Stimulated activated naive B cell treated with anti-CD40 and anti-IgM and Interleukin-4, amounts not matched to agents 10 μg/mL and 1 μg/mL and 100 μg/mL, for 72 hours (primary cell): ENCODE measurements at regions not wholly inside any gene's neighbourhood (a gene's known extent, or its start where the extent isn't known, plus 50 kb on each side); places are given as distances from the start of the nearest gene placed in this dataset.

Source experiments
- ATAC-seq, 2 donors: fragments of 150-1000 bp; cut with Tn5 transposase; replicated peaks; 2 replicates each; pipeline ENCODE4 v1.10.0; 2021; ENCODE audit warnings: moderate library complexity in 1 of 2
- DNase-seq: peaks from one replicate; pipeline ENCODE4 v3.0.0; 2021
- H3K27ac Mint-ChIP-seq: one replicate; pipeline ENCODE4 v1.8.0; 2022; ENCODE audit warnings: mild to moderate bottlenecking, mixed read lengths
- H3K27me3 Mint-ChIP-seq, 2 donors: one replicate each; pipeline ENCODE4 v1.8.0; 2022; ENCODE audit warnings: mixed read lengths in 2 of 2
- H3K36me3 Mint-ChIP-seq, 2 donors: one replicate each; pipeline ENCODE4 v1.8.0; 2022; ENCODE audit warnings: mixed read lengths in 2 of 2, mild to moderate bottlenecking in 1 of 2
- H3K4me1 Mint-ChIP-seq, 2 donors: one replicate each; pipeline ENCODE4 v1.8.0; 2022; ENCODE audit warnings: mixed read lengths in 2 of 2, mild to moderate bottlenecking in 1 of 2
- H3K4me3 Mint-ChIP-seq, 2 donors: one replicate each; pipeline ENCODE4 v1.8.0; 2022; ENCODE audit warnings: mild to moderate bottlenecking in 2 of 2, mixed read lengths in 2 of 2, moderate library complexity in 1 of 2
- H3K9me3 Mint-ChIP-seq, 2 donors: one replicate each; pipeline ENCODE4 v1.8.0; 2022; ENCODE audit warnings: mixed read lengths in 2 of 2, mild to moderate bottlenecking in 1 of 2

DNA sequence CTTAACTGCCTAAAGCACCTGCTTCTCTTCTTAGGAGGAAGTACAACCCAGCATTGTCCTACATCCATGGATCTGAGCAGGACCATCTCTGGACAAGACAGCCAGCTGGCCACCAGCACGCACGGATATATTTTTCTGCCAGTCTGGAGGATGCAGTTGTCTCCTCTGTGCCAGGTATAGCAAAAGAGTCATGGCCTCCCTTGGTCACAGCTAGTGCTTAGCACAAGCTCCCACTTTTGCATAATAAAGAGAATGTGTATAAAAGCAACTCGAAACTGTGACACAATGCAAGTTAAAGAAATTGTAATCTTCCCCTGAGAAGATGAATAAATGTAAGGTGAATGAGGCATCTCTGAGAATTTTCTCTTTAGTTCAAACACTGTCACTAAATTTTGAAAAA lies 267.8 kb upstream of the MANEA start:
- no peaks in the 10 kb centered on the region for H3K4me1 Mint-ChIP-seq
- DNase-seq (no peak), ATAC-seq (no peak)
- no peaks in the 10 kb centered on the region for H3K36me3 Mint-ChIP-seq
- H3K27me3 Mint-ChIP-seq: no peaks in the 10 kb centered on the region
- H3K4me3 Mint-ChIP-seq: no peak overlapping the region
- H3K9me3 Mint-ChIP-seq: peaks cover 0 to 1% of the 10 kb centered on the region in 2 donors
- H3K27ac Mint-ChIP-seq: no peak overlapping the region

- no peak overlapping the region for H3K27ac Mint-ChIP-seq
- no peaks in the 10 kb centered on the region for H3K36me3 Mint-ChIP-seq
- no peaks in the 10 kb centered on the region for H3K4me1 Mint-ChIP-seq
- no peaks in the 10 kb centered on the region for H3K27me3 Mint-ChIP-seq
- ATAC-seq (no peak), DNase-seq (no peak)
- H3K9me3 Mint-ChIP-seq: peaks cover 0 to 1% of the 10 kb centered on the region in 2 donors
- H3K4me3 Mint-ChIP-seq: no peak overlapping the region
Observed at GRCh38 chr6:95318137-95318536, 259.2 kb upstream of the MANEA start.

- H3K27ac Mint-ChIP-seq: no peak overlapping the region
- H3K27me3 Mint-ChIP-seq: no peaks in the 10 kb centered on the region
- no peak for ATAC-seq
- no peak for DNase-seq
- no peaks in the 10 kb centered on the region for H3K4me1 Mint-ChIP-seq
- no peak overlapping the region for H3K4me3 Mint-ChIP-seq
- H3K9me3 Mint-ChIP-seq: no peaks in the 10 kb centered on the region
- no peaks in the 10 kb centered on the region for H3K36me3 Mint-ChIP-seq
Observed at GRCh38 chr6:95321126-95321525, 256.2 kb upstream of the MANEA start.

- Mint-ChIP-seq H3K4me3 (no peak overlapping the region), H3K27me3 (no peaks in the 10 kb centered on the region), H3K27ac (no peak overlapping the region), H3K9me3 (no peaks in the 10 kb centered on the region), H3K36me3 (no peaks in the 10 kb centered on the region), H3K4me1 (no peaks in the 10 kb centered on the region)
- ATAC-seq (no peak), DNase-seq (no peak)
Observed at GRCh38 chr6:95325916-95326315, 251.4 kb upstream of the MANEA start.

DNA sequence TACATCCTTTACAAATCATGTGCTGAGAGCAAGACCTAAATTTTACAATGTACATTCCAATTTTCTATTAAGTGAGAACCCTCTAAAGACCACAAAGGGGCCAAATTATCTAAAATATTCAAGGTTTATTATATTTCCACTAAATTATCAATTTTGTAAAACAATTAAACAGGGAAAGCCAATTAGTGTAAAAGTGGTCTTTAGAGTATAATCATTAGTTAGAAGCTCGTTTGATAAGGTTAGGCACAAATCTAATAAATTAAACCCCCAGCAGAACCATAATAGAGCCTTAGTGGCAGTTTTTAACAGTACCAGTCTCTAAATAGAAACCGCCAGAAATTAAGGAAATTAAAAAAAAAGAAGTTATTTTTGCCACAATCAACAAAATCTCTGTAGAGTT lies 249.1 kb upstream of the MANEA start:
- H3K9me3 Mint-ChIP-seq: no peaks in the 10 kb centered on the region
- no peaks in the 10 kb centered on the region for H3K4me1 Mint-ChIP-seq
- no peaks in the 10 kb centered on the region for H3K27me3 Mint-ChIP-seq
- ATAC-seq: no peak
- no peaks in the 10 kb centered on the region for H3K36me3 Mint-ChIP-seq
- no peak overlapping the region for H3K27ac Mint-ChIP-seq
- DNase-seq: no peak
- H3K4me3 Mint-ChIP-seq: no peak overlapping the region

DNA sequence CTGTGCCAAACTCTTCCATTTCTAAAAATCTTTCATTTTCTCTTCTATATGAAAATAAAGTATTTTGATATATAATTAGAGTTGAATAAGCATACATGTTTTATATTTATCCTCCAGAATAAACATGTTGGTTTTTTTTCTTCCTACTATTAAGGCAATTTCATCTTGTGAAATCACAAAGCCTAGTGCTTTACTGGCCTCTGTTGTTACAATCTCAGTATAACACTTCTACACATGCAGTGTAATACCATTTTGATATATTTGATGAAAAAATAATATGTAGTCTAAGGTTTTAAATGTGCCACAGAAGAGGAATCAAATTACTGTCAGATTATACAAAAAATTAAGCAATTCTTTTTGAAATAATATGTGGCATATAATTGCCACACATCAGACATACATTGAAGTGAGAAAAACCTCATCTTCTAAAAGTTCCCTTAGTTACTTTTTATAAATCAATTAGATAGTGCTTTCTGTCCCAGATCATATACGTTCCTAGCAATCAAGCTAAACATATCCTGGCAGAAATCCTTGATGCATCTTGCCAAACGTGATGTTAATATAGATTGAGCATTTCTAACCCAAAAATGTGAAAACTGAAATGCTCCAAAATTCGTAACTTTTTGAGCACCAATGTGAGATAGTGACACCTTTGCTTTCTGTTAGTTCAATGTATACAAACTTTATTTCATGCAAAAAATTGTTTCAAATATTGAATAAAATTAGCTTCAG lies 225.1 kb upstream of the MANEA start:
- Mint-ChIP-seq H3K27ac (no peak overlapping the region), H3K27me3 (no peaks in the 10 kb centered on the region), H3K36me3 (no peaks in the 10 kb centered on the region), H3K4me3 (no peak overlapping the region), H3K9me3 (no peaks in the 10 kb centered on the region), H3K4me1 (no peaks in the 10 kb centered on the region)
- ATAC-seq (no peak), DNase-seq (no peak)

DNA sequence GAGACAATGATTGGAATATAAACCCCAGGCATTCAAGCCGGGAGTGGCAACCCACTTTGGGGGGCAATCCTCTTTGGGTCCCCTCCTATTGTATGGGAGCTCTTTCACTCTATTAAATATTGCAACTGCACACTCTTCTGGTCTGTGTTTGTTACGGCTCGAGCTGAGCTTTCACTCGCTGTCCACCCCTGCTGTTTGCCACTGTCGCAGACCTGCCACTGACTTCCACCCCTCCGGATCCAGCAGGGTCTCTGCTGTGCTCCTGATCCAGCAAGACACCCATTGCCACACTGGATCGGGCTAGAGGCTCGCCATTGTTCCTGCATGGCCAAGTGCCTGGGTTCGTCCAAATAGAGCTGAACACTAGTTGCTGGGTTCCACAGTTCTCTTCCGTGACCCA lies 222.8 kb upstream of the MANEA start:
- ATAC-seq (no peak), DNase-seq (no peak)
- H3K9me3 Mint-ChIP-seq: no peaks in the 10 kb centered on the region
- H3K27me3 Mint-ChIP-seq: no peaks in the 10 kb centered on the region
- no peak overlapping the region for H3K4me3 Mint-ChIP-seq
- no peaks in the 10 kb centered on the region for H3K36me3 Mint-ChIP-seq
- no peaks in the 10 kb centered on the region for H3K4me1 Mint-ChIP-seq
- no peak overlapping the region for H3K27ac Mint-ChIP-seq

DNA sequence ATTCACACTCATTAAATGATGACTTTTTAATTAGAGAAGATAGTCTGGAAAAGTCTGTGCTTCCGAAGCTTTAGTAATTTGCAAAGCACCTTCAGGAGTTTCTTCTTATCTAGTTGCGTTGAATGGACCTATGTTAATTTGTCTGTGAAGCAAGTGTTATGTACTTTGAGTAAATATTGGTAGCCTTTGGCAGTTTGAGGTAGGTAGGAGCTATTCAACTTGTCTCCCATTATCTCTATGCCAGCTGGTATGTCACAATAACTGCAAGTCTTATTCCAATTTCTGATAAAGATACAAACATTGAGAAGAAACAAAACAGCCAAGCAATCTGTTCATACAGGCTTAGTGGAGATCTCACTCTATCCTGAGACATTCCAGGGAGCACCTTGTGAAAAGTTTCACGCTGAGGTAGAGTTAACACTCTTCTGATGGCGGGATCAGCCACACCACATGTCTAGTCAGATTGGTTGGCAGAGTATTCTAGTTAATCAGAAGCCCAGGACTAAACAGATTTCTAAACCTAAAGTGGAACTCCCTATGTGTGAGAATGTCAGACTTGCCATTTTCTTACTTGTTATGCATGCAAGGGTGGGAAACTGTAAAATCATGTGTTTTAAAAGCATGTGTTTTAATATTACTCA lies 219.8 kb upstream of the MANEA start:
- Mint-ChIP-seq H3K36me3 (no peaks in the 10 kb centered on the region), H3K27ac (no peak overlapping the region), H3K4me1 (no peaks in the 10 kb centered on the region), H3K4me3 (no peak overlapping the region), H3K9me3 (no peaks in the 10 kb centered on the region), H3K27me3 (no peaks in the 10 kb centered on the region)
- ATAC-seq (no peak), DNase-seq (no peak)

DNA sequence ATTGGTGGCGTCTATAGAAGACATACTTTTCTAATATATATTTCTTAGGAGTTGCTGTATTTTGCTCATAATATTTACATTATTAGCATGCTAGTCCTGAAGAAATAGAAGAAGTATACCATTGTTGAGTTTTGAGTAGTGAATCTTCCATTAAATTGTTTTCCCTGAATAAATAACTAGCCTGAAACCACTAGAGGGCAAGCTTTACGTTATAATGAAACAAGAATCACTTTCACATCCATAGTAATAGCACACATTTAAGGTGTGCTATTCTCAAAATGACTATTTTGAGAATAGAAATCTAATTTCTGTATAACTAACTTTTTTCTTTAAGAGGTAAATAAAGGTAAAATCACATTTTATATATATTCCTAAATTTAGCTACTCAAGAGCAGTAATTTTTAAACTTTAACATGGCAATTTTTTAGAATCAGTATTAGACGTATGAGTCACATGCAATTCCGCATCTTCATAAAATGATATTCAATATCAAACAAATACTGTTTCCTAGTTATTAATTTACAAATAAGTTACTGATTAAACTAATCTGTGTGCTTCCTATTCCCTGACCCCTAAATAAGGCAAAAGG lies 213.2 kb upstream of the MANEA start:
- no peak overlapping the region for H3K27ac Mint-ChIP-seq
- no peaks in the 10 kb centered on the region for H3K4me1 Mint-ChIP-seq
- no peaks in the 10 kb centered on the region for H3K27me3 Mint-ChIP-seq
- H3K36me3 Mint-ChIP-seq: no peaks in the 10 kb centered on the region
- H3K4me3 Mint-ChIP-seq: no peak overlapping the region
- DNase-seq: no peak
- ATAC-seq: peak; percentile 64 to 82
- H3K9me3 Mint-ChIP-seq: no peaks in the 10 kb centered on the region

GRCh38 chr6:95365454-95365853 lies 211.9 kb upstream of the MANEA start:
- ATAC-seq: no peak
- H3K27ac Mint-ChIP-seq: no peak overlapping the region
- no peaks in the 10 kb centered on the region for H3K9me3 Mint-ChIP-seq
- H3K4me1 Mint-ChIP-seq: no peaks in the 10 kb centered on the region
- H3K27me3 Mint-ChIP-seq: no peaks in the 10 kb centered on the region
- H3K36me3 Mint-ChIP-seq: no peaks in the 10 kb centered on the region
- no peak for DNase-seq
- no peak overlapping the region for H3K4me3 Mint-ChIP-seq

DNA sequence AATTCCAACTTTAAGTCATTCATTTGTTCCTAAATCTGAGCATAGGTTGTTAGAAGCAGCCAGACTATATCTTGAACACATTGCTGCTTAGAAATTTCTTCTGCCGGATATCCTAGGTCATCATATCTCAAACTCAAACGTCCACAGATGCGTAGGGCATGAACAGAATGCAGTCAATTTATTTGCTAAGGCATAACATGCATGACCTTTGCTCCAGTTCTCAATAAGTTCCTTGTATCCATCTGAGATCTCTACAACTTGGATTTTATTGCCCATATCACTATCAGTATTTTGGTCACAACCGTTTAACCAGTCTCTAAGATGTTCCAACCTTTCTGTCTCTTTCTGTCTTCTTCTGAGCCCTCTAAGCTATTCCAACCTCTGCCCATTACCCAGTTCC lies 210.9 kb upstream of the MANEA start:
- Mint-ChIP-seq H3K4me3 (no peak overlapping the region), H3K27ac (no peak overlapping the region), H3K9me3 (no peaks in the 10 kb centered on the region), H3K4me1 (no peaks in the 10 kb centered on the region), H3K27me3 (no peaks in the 10 kb centered on the region), H3K36me3 (no peaks in the 10 kb centered on the region)
- no peak for ATAC-seq
- DNase-seq: no peak

DNA sequence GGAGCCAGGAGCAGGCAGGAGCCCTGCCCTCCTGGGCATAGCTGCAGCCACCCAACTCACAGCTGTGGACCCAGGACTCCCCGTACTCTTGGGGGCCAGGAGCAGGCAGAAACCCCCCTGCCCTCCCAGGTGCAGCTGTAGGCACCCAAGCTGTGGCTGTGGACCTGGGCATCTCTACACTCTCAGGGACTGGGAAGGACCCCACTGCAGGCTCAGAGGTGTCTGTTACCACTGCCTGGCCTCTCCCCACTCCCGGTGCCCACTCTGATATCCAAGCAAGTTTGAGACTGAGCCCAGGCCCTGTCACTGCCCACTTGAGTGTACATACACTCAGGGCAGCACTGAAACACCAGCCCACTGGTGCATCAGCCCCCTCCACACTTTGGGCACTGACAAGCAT lies 193.5 kb upstream of the MANEA start:
- H3K4me3 Mint-ChIP-seq: no peak overlapping the region

DNA sequence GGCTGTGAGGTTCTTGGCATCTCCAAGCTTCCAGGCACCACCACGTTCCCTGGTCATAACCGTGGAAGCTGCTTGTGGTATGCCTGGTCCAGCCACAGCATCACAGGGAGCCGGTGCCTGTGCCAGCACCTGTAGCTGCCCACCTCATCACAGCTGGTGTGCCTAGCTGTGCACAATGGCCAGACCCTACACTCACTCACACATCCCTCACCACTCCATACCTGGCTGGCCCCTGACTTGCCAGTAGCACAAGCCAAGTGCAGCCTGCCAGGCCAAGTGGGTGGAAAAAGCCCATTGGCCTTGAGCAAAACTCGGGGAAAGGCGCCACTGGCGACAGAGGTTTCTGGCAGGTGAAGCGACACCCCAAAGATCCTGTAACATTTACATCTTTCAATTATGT lies 192.3 kb upstream of the MANEA start:
- DNase-seq: no peak
- Mint-ChIP-seq H3K27ac (no peak overlapping the region), H3K27me3 (no peaks in the 10 kb centered on the region), H3K36me3 (no peaks in the 10 kb centered on the region), H3K9me3 (peaks cover 2 to 5% of the 10 kb centered on the region in 2 donors), H3K4me3 (no peak overlapping the region), H3K4me1 (peaks cover 0 to 2% of the 10 kb centered on the region in 2 donors)
- peak in 1 of 2 donors; percentile 23 for ATAC-seq

More for the DNA sequence above, 193.5 kb upstream of the MANEA start:
- Mint-ChIP-seq H3K4me1 (peaks cover 0 to 2% of the 10 kb centered on the region in 2 donors), H3K36me3 (no peaks in the 10 kb centered on the region), H3K9me3 (peaks cover 10 to 12% of the 10 kb centered on the region in 2 donors), H3K27ac (no peak overlapping the region), H3K27me3 (no peaks in the 10 kb centered on the region)
- ATAC-seq (no peak), DNase-seq (no peak)

DNA sequence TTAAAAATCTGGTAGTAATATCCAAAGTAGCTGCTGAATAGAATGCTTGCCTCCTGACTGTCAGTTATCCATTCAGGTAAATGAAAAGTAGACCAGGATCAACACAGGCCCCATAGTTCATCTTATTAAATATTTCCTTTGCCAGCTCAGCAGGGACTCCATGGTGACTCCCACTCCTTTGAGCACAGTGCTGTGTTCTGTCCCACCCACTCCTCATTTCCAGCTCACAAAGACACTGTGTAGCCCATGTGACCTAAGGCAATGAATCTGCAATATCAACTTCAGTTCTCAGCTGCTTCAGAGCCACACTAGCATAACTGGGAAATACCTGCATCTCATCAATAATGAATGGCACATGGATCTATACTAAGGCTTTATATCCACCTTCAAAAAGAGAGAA lies 189.5 kb upstream of the MANEA start:
- ATAC-seq (peak; percentile 38 to 55), DNase-seq (no peak)
- Mint-ChIP-seq H3K4me3 (no peak overlapping the region), H3K36me3 (no peaks in the 10 kb centered on the region), H3K9me3 (peaks cover 0 to 1% of the 10 kb centered on the region in 2 donors), H3K27me3 (no peaks in the 10 kb centered on the region), H3K4me1 (peaks cover 0 to 2% of the 10 kb centered on the region in 2 donors), H3K27ac (no peak overlapping the region)

DNA sequence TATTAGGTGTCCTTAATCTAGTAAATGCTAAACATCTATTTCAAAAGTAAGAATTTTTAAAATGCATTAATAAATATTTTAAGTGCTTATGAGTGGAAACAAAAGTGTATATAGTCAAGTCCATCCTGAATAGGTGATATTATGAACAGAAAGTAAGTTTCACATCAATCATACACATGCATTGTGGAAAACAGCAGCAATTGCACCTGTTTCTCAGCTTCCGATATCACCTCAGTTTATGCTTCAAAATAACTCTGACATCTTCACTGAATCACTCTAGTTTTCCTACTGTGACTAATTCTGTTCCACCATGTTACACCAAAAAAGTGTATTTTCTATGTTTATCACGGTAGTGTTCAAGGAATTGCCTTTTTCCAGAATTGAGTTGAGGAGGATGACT lies 172.6 kb upstream of the MANEA start:
- Mint-ChIP-seq H3K36me3 (no peaks in the 10 kb centered on the region), H3K4me1 (no peaks in the 10 kb centered on the region), H3K27me3 (no peaks in the 10 kb centered on the region), H3K4me3 (no peak overlapping the region), H3K27ac (no peak overlapping the region), H3K9me3 (no peaks in the 10 kb centered on the region)
- ATAC-seq: no peak
- DNase-seq: no peak
